Esophagus muscularis mucosa (tissue), 4 donors: ENCODE measurements at regions not wholly inside any gene's neighbourhood (a gene's known extent, or its start where the extent isn't known, plus 50 kb on each side); places are given as distances from the start of the nearest gene placed in this dataset.
"Not testable (repeated sequence)": the region's sequence is repeated elsewhere in the genome, so short reads cannot be mapped to it uniquely, and the experiment has no call there.

Source experiments
- DNase-seq: peaks from one replicate; pipeline ENCODE4 v3.0.0-alpha.2; 2017; ENCODE audit errors: extremely low spot score
- H3K27ac ChIP-seq, 4 donors: fragments of 200-600 bp; sonication (generic); replicated peaks in 1 of 4; 1 replicate in 3 of 4; 2 replicates in 1 of 4; pipeline ENCODE4 v1.5.1; 2016 to 2019; ENCODE audit warnings: mild to moderate bottlenecking in 1 of 4
- H3K27me3 ChIP-seq, 4 donors: fragments of 200-600 bp; sonication (generic); one replicate each; pipeline versions ENCODE4 v1.5.1 to v1.6.0; 2016 to 2019
- H3K36me3 ChIP-seq, 4 donors: fragments of 200-600 bp; sonication (generic); one replicate each; pipeline ENCODE4 v1.5.1; 2016 to 2019
- H3K4me1 ChIP-seq, 4 donors: fragments of 200-600 bp; sonication (generic); one replicate each; pipeline ENCODE4 v1.5.1; 2016 to 2019
- H3K4me3 ChIP-seq, 4 donors: fragments of 200-600 bp; sonication (generic); 1 replicate in 2 of 4; 2 replicates in 2 of 4; pipeline ENCODE4 v1.5.1; 2016 to 2019; ENCODE audit warnings: mild to moderate bottlenecking in 4 of 4, moderate library complexity in 1 of 4
- H3K9me3 ChIP-seq, 4 donors: fragments of 200-600 bp; sonication (generic); 1 replicate in 3 of 4; 2 replicates in 1 of 4; pipeline ENCODE4 v1.5.1; 2016 to 2019
- EP300 ChIP-seq: sonication (generic); formaldehyde crosslinking; IDR thresholded peaks from one replicate; pipeline ENCODE4 v1.6.1; 2017; ENCODE audit warnings: antibody characterized with exemption
- POLR2A ChIP-seq: fragments of 450-650 bp; IDR thresholded peaks from one replicate; pipeline ENCODE4 v1.6.1; 2017; ENCODE audit warnings: antibody characterized with exemption, moderate library complexity, mild to moderate bottlenecking, low read depth
- POLR2AphosphoS5 ChIP-seq, 2 donors: sonication (generic); formaldehyde crosslinking; IDR thresholded peaks; one replicate each; pipeline ENCODE4 v1.6.1; 2017; ENCODE audit warnings: antibody characterized with exemption in 2 of 2
- WGBS: methylation state at CpG from one replicate; pipeline ENCODE4 v1.1.5; 2018; 5-methylcytosine and 5-hydroxymethylcytosine counted together
- intact Hi-C: fragments of 100-400 bp; cut with DNase I; formaldehyde crosslinking; loops from one replicate; pipeline ENCODE4 v1.15.1; 2023
- TF ChIP-seq, protein P1 (sequence below), 3 experiments: fragments of 200-600 bp in 2 of 3; fragments of 450-650 bp in 1 of 3; sonication (generic) in 2 of 3; IDR thresholded peaks; one replicate each; pipeline ENCODE4 v1.5.1; 2017 to 2019; ENCODE audit warnings: antibody characterized with exemption in 3 of 3, mild to moderate bottlenecking in 2 of 3, moderate library complexity in 1 of 3

- Histone ChIP-seq H3K27ac (no peak overlapping the region), H3K27me3 (no peaks in the 10 kb centered on the region), H3K4me1 (peaks cover 0 to 12% (median 7%) of the 10 kb centered on the region in 4 donors), H3K36me3 (no peaks in the 10 kb centered on the region), H3K4me3 (no peak overlapping the region), H3K9me3 (no peaks in the 10 kb centered on the region)
- TF ChIP-seq POLR2AphosphoS5 (IDR thresholded peaks at IDR 0.05) = no peak
- TF ChIP-seq, protein P1, sequence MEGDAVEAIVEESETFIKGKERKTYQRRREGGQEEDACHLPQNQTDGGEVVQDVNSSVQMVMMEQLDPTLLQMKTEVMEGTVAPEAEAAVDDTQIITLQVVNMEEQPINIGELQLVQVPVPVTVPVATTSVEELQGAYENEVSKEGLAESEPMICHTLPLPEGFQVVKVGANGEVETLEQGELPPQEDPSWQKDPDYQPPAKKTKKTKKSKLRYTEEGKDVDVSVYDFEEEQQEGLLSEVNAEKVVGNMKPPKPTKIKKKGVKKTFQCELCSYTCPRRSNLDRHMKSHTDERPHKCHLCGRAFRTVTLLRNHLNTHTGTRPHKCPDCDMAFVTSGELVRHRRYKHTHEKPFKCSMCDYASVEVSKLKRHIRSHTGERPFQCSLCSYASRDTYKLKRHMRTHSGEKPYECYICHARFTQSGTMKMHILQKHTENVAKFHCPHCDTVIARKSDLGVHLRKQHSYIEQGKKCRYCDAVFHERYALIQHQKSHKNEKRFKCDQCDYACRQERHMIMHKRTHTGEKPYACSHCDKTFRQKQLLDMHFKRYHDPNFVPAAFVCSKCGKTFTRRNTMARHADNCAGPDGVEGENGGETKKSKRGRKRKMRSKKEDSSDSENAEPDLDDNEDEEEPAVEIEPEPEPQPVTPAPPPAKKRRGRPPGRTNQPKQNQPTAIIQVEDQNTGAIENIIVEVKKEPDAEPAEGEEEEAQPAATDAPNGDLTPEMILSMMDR (IDR thresholded peaks at IDR 0.05) = no peak
- 69% methylated on average over 3 of the region's 3 CpGs for WGBS
- no peak for DNase-seq
- intact Hi-C loops = no loop called here
These were observed 84.5 kb upstream of the PLET1 start for GRCh38 chr11:112345166-112345565.

- intact Hi-C loops = no loop called here
- DNase-seq = no peak
- Histone ChIP-seq H3K27me3 (no peaks in the 10 kb centered on the region), H3K4me3 (no peak overlapping the region), H3K36me3 (no peaks in the 10 kb centered on the region), H3K27ac (no peak overlapping the region), H3K4me1 (peaks cover 0 to 12% (median 7%) of the 10 kb centered on the region in 4 donors), H3K9me3 (no peaks in the 10 kb centered on the region)
- 75% methylated on average over 3 of the region's 4 CpGs for WGBS
- TF ChIP-seq POLR2AphosphoS5 (IDR thresholded peaks at IDR 0.05) = no peak
- no peak for TF ChIP-seq EP300
- no peak for TF ChIP-seq POLR2A
- TF ChIP-seq, protein P1 (IDR thresholded peaks at IDR 0.05) = no peak
These were observed 85.0 kb upstream of the PLET1 start for GRCh38 chr11:112345706-112346105.

- DNase-seq = no peak
- intact Hi-C loops = no loop called here
- 98% methylated on average over 5 of the region's 5 CpGs for whole genome bisulfite sequencing
- Histone ChIP-seq H3K9me3 (no peaks in the 10 kb centered on the region), H3K36me3 (no peaks in the 10 kb centered on the region), H3K27me3 (no peaks in the 10 kb centered on the region), H3K4me3 (no peak overlapping the region), H3K27ac (no peak overlapping the region), H3K4me1 (peaks cover 0 to 12% (median 7%) of the 10 kb centered on the region in 4 donors)
- TF ChIP-seq POLR2A (no peak), POLR2AphosphoS5 (IDR thresholded peaks at IDR 0.05) (no peak), EP300 (no peak)
- TF ChIP-seq, protein P1 (IDR thresholded peaks at IDR 0.05) = no peak
These were observed 85.9 kb upstream of the PLET1 start for GRCh38 chr11:112346586-112346985.

DNA sequence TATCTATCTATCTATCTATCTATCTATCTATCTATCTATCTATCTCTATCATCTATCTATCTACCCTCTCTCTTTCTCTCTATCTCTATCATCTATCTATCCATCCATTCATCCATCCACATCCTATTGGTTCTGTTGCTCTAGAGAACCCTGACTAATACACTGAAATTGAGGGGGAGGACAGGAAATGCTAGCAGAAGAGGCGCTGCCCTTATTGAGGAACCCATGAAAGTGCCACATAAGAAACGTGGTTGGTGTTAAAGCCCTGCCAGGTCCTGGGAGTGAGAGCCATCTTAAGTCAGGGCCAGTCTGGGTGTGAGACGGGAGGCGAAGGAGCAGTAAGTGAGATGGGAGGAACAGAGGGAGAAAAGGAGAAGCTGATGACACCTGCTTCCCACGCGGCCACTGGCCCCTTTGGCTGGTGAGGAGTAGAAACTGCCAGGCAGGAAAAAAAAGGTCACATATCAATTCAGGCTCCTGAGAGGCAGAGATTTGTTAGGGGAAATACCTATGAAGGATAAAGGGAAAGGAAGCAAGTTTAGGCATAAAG lies 87.9 kb upstream of the PLET1 start:
- peaks cover 0 to 7% (median 3%) of the 10 kb centered on the region in 4 donors for H3K4me1 ChIP-seq
- H3K27ac ChIP-seq = no peak overlapping the region
- DNase-seq = no peak
- WGBS = 83% methylated on average over 6 of the region's 6 CpGs
- TF ChIP-seq POLR2AphosphoS5 (IDR thresholded peaks at IDR 0.05) = no peak
- TF ChIP-seq, protein P1 (IDR thresholded peaks at IDR 0.05) = no peak
- no peak for TF ChIP-seq POLR2A
- no peaks in the 10 kb centered on the region for H3K27me3 ChIP-seq
- intact Hi-C loops = no loop called here
- H3K4me3 ChIP-seq = no peak overlapping the region
- no peaks in the 10 kb centered on the region for H3K36me3 ChIP-seq
- no peaks in the 10 kb centered on the region for H3K9me3 ChIP-seq

- H3K27me3 ChIP-seq, H3K27ac ChIP-seq, H3K4me1 ChIP-seq, H3K4me3 ChIP-seq, H3K9me3 ChIP-seq, DNase-seq, intact Hi-C loops, H3K36me3 ChIP-seq: not testable (repeated sequence)
- 90% methylated on average over 3 of the region's 3 CpGs for WGBS
These were observed 90.8 kb upstream of the PLET1 start for GRCh38 chr11:112351423-112351822.
